Fibroblast of lung (primary cell): ENCODE measurements at regions not wholly inside any gene's neighbourhood (a gene's known extent, or its start where the extent isn't known, plus 50 kb on each side); places are given as distances from the start of the nearest gene placed in this dataset.

ENCODE experiments used
- EZH2 ChIP-seq: IDR thresholded peaks from 2 replicates; pipeline ENCODE4 v1.5.1; 2012; ENCODE audit warnings: low read length, control low read depth, mild to moderate bottlenecking; ENCODE audit errors: missing control alignments
- TF ChIP-seq, protein P1 (sequence below), 2 donors: IDR thresholded peaks in 1 of 2; conservative IDR thresholded peaks in 1 of 2; 1 replicate in 1 of 2; 2 replicates in 1 of 2; pipeline ENCODE4 v1.5.1; 2011 to 2012; ENCODE audit warnings: low read length in 2 of 2, control low read depth in 1 of 2, inconsistent platforms in 1 of 2, low read depth in 1 of 2, mild to moderate bottlenecking in 1 of 2

DNA sequence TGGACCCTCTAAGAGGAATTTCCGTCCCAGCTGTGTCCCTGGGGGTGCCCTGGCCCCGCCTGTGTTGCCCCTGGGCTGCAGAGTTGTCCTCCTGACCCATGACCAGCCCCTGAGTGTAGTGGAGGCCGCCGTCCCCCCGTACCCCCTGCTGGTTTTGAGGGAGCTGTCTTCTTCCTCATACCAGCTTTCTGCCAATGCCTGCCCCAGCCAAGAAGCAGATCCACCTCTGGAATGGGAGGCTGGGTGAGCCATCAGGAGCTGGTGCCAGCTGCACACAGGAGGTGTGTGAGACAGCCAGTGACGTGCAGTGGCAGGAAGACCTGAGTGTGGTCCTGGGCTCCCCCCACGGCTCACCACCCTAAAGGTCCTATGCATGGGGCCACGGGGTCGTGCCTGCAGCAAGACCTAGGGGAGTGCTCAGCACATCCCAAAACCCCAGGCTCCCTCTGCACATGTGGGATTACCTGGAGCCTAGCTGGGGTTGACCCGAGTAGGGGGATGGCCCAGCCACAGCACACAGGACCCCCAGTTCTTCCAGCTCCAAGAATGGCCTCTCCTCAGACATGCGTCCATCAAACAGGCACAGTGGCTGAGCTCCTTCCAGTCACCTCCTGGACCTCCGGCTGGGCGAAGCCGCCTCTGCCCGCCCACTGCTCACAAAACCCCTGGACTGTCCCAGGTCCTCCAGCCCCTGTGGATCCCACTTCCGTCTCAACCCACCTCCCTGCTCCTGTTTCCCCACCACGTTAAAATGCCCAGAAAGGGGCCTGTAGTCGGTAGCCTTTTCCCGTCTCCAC, 647.6 kb downstream of the BRD1 start:
- TF ChIP-seq, protein P1, sequence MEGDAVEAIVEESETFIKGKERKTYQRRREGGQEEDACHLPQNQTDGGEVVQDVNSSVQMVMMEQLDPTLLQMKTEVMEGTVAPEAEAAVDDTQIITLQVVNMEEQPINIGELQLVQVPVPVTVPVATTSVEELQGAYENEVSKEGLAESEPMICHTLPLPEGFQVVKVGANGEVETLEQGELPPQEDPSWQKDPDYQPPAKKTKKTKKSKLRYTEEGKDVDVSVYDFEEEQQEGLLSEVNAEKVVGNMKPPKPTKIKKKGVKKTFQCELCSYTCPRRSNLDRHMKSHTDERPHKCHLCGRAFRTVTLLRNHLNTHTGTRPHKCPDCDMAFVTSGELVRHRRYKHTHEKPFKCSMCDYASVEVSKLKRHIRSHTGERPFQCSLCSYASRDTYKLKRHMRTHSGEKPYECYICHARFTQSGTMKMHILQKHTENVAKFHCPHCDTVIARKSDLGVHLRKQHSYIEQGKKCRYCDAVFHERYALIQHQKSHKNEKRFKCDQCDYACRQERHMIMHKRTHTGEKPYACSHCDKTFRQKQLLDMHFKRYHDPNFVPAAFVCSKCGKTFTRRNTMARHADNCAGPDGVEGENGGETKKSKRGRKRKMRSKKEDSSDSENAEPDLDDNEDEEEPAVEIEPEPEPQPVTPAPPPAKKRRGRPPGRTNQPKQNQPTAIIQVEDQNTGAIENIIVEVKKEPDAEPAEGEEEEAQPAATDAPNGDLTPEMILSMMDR (conservative IDR thresholded peaks at IDR 0.05 in 1 of 2, IDR thresholded peaks at IDR 0.05 in 1 of 2; ENCODE audit: low read depth in 1 of 2, low read length in 2 of 2): no peak
- TF ChIP-seq EZH2: no peak
